Nucleus accumbens (tissue), 56 donors: ENCODE measurements at regions not wholly inside any gene's neighbourhood (a gene's known extent, or its start where the extent isn't known, plus 50 kb on each side); places are given as distances from the start of the nearest gene placed in this dataset.
A peak's percentile ranks its signal among the peaks of the same experiment; 100 is the strongest.

Experiments used
- DNase-seq, 56 donors: peaks; one replicate each; lab custom pipeline; 2025; lab: John Stamatoyannopoulos, UW

DNA sequence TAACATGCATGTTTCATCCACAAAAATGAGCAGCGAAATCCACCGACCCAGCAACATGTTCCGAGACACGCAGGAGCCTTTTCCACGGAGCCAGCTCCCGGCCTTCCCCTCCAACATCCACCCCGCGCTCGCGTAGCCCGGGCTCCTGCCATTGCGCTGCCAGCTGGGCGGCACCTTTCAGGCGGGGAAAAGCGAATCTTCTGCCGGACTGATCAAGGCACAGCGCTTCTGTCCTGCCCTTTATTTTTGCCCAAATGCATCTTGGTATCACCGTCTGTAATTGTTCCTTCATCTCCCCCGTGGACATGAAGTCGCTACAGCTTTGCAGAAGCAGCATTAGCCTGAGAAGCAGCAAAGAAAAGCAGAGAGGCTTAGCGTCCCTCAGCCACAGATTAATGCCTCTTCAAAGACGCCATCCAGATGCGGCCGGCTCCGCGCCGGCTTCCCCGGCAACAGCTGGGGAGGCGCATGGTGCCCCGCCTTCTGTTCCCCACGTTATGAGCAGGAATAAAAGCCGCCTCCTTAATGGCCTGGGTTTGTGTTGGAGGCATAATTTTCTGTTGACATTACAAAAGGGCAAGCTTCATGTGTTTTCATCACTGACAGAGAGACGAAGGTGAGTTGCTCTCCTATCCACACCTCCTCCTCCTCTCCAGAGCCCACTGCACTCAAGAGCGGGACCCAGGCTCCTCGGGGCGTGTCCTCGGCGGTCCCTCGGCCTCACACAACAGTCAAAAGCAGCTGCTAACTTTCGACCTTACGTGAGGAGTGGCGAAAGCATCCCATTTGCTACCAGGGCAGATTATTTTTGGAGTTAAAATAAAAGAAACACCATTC lies 122.1 kb upstream of the SALL3 start:
- DNase-seq = no peak

DNA sequence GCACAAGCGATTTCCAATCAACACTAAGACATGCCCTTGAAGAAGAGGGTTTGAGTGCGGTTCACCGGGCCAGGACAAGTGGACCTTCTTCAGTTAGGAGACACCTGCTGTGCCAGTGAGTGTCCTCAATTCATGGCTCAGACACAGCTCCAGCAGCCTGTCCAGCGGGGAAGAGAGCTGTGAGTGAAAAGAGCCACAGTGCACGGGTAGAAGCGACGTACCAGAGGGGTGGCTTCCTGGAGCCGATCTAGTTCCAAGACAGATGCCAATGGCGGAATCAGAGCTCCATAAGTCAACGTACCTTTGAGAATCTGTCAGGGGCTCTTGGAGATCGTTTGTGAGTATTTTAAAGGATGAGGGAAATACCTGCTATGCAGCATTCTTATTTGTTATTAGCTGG lies 119.9 kb upstream of the SALL3 start:
- no peak for DNase-seq

DNA sequence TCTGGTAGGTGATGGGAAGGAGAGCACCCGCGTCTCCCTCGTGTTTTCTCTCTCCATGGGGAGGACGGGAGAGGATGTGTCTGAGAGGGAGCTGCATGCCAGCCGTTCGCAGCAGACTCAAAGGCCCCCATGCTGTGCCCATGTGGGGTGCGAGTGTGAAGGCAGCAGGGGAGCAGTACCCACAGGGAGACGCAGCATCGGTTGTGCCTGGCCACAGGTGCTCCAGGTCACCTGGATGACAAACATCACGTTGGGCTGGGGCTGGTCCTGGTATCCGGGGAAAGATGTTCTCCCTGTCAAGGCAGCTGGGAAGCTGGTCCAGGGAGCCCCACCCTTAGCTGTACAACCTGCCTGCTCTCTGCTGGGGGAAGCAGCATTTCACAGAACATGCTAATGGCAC lies 119.5 kb upstream of the SALL3 start:
- no peak for DNase-seq

DNA sequence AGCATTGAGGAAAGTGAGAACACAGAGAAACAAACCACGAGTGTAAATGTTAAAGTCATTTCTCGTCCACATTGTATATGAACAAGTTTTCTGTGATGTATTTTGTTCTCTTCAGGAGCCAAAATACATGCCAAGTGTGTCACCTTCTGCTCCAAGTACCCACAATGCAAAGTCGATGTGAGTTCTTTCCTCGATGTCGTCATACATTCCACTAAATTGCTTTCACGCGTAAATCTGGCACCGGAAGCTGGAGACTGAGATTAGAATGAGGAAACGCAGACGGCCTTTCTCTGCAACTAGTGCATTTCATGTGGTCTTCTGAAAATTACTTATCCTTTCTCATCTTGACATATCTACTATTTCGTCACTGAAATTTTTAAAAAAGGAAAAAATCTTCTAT lies 118.5 kb upstream of the SALL3 start:
- no peak for DNase-seq

DNA sequence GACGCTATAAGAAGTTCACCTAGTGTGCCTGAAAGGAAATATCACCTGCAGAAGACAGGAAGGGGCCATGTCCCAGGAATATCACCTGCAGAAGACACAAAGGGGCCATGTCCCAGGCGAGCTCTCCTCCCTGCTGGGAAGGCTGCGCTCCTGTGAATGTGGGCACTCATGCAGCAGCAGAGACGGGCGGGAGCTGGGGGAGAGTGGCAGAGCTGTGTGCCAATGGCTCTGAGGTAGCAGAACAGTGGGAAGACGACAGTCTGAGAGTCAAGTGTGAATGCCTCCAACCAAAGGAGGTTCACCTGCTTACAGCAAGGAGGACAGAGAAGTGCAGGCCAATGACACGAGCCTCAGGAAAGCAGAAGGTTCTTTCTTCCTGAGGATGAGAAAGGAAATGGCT lies 117.9 kb upstream of the SALL3 start:
- no peak for DNase-seq

DNA sequence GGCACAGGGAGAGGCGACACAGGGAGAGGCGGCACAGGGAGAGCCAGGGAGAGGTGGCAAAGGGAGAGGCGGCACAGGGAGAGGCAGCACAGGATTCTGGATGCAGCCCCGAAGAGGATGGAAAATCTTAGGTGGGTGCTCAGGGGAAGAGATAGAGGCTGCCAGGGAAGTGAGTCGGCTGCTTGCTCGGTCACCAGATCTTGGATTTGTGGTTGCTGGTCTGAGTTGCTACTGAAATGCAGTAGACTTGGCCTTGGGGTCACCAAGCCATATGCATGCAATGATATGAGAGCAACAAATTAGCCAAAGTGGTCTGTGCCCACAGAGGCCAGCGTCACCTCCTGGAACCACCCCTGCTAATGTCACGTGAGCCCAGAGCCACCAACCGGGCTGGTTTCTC lies 117.2 kb upstream of the SALL3 start:
- DNase-seq = no peak

DNA sequence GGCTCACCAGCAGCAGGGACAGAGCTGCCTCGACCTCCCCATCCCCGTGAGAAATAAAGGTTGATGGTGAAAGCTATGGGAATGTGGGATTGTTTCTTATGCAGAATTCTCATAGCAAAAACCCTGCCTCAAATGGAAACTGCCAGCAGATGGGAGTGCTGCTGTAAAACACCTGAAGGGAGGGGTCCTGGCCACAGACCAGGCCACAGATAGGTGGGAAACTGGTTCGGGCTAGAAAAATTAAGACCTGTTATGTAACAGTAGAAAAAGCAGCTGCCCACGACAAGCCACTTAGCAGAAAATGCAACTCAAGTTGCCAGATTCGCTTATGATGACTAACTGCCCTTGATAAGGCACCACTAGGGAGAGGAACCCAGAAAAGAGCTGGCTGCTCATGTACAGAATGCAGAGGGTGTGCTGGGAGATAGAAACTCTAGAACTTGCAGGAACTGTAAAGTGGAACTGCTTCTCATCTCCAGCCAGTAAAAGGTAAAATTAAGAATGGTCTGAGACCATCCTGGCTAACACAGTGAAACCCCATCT lies 114.5 kb upstream of the SALL3 start:
- DNase-seq = no peak

DNA sequence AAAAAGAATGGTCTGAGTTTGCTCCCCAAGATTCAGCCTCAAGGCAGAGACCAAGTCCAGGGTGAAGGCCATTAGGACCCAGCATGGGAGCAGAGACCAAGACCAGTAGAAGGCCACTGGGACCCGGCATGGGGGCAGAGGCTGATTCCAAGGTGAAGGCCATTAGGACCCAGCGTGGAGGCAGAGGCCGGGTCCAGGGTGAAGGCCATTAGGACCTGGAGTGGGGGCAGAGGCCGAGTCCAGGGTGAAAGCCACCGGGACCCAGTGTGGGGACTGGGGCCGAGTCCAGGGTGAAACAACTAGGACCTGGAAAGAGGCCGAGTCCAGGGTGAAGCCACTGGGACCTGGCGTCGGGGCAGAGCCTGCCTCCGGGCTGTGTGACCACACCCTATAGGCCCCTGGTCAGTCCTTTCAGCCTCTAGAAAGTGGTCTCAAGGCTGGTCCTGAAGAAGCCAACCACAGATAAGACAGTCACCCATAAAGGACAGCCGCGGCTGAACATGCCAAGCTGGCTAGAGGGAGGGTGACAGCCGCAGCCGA lies 113.8 kb upstream of the SALL3 start:
- no peak for DNase-seq

DNA sequence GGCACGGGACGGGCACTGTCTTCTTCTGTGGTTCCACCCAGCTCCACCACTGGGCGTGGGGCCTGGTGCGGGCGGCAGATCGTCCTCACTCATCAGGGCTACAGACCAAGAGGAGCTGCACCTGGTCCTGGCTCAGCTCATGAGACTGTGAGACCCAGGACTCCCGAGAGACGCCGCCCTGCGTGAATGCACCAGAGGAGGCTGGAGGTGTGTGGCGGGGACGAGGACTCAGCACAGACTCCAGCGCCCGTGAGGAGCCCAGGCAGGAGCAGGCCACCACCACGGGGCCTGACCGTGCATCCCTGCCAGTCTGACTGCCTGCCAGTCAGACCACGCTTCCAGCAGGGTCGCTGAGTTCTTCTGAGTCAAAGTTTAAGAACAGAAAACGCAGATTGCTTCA lies 112.5 kb upstream of the SALL3 start:
- no peak for DNase-seq

DNA sequence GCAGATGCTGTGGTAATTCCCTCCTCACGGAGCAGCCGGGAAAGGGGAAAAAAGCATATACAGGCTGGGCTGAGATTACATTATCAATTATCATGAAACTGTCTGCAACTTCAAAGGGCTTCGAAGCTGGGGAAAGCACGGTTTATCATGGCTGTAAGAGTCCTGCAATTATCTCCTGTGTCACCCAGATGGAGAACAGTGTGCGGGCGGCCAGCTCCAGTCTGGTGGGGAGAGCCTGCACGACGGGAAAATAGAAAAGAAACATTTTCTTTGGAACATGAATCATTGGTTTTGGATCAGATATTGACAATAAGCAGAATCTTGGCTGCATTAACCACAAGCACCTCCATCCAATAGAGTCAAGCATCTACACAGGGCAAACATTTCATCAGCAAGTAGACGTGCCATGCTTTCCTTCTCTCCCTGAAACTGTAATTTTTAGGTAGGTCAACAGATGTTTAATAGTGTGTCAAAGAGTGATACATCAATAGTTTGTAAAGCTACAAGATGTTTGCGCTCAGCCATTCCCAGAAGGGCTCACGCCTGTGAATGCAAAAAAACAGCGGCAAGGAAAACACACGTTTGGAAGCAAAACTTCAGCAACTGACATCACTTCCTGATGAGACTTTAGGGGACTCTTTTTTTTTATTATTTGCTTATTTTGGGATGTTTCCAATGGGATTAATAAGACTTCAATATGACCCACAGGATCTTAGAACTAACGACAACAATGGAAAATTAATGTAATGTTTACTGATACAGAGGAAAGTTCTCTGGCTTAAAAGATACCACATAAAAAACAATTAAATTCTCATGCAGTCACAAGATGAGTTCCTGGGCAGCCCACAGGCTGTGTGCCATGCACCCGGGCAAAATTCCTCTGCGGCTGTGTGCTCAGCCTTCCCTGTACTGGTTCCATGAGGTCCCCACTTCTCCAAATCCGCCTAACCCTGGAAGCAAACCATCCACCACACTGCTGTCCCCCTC lies 111.0 kb upstream of the SALL3 start:
- DNase-seq = no peak

DNA sequence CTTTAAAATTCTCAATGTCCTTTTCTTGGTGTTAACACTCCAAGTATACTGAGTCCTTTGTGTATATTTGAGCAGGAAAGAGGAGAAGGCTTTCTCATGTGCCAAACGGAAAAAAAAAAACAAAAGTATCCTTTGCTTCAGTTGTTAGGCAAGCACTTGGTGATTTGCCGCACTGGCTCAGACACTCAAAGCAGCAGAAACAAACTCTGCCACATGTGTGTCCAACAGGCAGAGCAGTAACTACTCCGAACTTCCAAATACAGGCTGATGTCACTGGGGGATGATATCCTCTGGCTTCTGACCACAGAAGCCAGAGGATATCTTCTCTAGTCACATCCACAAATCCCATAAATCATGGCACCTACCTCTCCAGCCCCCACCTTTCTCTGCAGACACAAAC lies 108.0 kb upstream of the SALL3 start:
- DNase-seq = peak in 4 of 56 donors; percentile 3 to 18 (median 8)

DNA sequence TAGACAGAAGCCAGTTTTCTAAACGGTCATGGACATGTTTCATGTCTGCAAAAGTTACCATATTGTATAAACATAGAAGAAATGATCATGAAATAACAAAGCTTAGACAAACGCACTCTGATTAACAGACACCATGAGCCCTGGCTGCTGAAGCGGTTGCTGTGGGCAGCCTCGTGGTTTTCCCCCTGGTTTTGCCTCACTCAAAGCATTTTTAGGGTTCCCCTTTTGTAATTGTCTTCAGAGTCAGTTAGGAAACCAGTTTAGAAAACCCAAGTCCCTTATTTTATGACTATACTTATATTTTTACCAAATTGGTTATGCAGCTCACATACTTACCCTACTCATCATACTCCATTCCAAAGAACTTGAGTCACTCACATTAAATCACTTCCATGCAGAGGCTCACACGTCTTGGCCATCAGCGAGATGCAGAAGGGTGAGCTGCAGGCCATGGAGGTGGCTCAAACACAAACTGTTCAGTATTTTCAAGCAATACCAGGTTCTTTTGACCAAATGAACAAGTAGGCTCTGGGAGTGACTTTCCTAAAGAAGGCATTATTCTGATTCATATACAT lies 105.6 kb upstream of the SALL3 start:
- no peak for DNase-seq

DNA sequence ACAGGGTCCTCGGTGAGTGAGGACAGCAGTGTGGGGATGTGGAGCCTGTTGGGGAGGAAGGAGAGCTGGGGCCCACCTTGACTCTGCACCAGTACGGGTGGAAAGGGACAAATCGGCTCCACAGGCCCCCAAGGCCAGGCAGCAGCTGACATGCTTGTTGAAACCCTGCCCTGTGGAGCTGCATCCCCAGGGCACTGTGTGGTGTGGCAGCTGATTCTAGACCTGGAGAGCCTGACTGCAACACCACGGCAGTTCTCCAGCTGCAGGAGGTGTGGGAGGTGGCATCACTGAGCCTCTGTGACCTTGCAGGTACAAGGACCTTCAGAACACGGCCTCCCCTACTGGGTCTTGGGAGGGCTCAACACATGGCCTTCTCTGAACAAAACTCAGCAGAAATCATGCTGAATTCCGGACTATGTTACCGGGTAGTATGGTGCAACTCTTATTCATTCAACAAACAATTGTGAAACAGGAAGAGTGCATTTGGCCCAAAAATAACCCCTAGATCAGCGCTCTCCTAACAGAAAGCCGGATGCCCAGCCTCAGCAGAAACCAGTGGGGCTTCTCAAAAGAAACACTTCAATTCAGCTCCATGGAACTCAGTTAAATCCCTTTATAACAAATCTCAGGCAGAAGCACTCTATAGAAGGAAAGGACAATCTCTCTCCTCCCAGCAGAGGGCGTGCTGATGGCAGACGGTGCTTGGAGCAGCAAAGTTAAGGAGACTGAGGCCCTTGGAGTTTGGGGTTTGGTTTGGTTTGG lies 104.4 kb upstream of the SALL3 start:
- peak in 17 of 56 donors; percentile 3 to 69 (median 21) for DNase-seq

DNA sequence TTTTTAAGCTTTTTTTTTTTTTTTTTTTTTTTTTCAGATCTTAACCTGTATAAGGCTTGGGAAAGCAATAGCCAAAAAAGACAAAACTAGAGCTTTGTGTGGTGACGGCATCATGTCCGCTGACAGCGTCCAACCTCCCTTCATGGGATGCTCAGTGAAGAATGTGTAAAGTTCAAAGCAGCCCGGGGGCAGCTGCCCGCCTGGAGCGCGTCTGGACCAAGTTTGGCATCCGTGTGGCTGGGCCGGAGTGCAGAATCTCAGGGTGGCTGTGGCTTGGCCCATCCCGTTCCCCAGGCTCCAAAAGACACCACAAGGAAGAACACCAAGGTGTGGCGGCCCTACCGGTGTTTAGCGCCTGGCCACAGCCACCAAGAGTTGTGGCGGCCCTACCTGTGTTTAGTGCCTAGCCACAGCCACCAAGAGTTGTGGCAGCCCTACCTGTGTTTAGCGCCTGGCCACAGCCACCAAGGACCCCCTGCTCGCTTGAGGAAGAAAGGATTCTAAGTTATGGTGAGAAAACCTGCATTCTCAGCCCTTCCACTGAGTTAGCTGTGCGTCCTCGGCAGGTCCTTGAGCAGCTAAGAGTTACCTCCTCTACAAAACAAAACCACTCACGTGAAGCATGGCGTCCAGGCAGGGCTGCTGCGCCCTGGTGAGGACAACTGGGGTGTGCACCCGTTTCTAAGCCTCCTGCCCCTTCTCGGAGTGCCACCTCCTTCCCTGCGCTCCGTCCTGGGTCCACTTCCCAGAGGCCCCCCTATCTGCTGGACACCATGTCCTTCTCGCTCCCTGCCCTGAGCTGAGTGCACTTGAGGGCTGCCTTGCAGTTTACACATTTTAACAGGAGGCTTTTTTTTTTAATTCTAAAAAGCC lies 103.6 kb upstream of the SALL3 start:
- no peak for DNase-seq

DNA sequence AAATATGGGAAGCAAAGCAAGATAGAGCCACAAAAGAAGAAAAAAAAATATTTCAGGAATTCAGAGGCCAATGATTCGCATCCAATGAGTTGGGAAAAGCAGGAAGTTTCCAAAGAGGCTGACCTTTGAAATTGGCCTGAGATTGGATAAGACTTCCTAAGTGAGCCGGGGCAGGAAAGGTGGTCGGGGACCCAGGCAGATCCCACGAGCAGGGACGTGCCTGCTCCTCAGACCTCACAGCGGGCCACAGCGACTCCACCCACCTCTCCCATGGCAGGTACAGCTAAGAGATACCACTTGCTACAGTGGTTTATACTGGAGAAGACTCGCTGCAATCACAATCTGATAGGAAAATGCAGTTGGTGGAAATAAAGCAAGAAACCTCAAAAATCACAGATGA lies 102.8 kb upstream of the SALL3 start:
- DNase-seq = no peak

DNA sequence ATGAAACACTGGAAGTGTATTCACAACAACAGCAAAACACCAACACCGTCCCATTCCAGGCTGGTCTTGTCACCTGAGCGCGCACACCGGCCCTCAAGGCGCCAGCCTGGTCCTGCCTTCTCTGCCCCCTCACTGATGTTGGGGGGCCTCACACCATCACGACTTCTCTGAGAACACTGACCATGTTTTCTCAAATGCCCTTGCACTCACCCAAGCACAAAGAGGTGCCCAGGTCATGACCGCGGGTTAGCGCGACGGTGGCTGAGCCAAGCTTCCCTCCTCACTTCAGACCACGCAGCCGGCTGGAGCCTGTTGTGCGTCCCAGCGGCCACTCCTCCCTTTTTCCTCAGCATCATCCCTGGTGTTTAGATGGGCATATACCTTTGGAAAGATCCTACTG lies 101.3 kb upstream of the SALL3 start:
- DNase-seq = no peak

DNA sequence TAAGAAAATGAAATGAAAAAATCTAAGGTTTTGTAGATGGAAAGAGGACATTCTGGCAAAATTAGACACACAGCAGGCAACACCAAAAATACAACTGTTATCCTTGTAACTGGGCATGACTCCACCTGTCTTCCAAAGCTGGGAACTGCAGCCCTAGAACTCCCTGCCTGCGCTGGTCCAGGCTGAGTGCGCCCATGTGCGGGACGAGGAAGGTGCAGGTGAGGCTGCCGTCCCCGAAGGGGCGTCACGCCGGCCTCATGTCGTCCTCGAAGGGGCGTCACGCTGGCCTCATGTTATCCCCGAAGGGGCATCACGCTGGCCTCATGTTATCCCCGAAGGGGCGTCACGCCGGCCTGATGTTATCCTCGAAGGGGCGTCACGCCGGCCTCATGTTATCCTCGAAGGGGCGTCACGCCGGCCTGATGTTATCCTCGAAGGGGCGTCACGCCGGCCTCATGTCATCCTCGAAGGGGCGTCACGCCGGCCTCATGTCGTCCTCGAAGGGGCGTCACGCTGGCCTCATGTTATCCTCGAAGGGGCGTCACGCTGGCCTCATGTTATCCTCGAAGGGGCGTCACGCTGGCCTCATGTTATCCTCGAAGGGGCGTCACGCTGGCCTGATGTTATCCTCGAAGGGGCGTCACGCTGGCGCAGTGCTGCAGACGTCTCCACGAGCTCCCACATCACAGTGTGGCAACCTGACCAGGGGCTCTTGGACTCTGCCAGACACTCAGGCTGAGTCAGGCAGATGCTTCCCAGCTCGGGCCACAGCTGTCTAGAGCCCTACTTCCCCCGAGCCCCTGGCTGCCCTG lies 100.3 kb upstream of the SALL3 start:
- peak in 1 of 56 donors; percentile 7 for DNase-seq

DNA sequence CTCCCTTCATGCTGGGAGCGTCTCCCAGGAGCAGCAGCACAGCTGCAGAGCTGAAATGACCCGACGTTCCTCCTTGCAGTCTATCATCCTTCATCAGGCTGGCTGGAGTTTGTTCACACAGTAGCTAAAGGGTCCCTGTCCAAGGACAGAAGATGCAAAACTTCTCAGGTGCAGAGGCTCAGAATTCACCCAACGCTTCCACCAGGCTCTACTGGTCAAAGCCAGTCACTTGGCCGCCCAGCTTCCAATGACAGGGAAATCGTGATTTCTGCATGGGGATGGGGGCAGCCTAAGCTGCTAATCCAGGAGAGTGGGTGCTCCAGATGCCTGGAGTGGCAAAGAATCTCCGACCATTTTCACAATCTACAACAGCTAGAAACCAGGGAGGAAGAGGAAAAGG lies 97.0 kb upstream of the SALL3 start:
- no peak for DNase-seq
